ENCODE measurements at regions not wholly inside any gene's neighbourhood (a gene's known extent, or its start where the extent isn't known, plus 50 kb on each side); places are given as distances from the start of the nearest gene placed in this dataset.
A peak's percentile ranks its signal among the peaks of the same experiment; 100 is the strongest.

DNA sequence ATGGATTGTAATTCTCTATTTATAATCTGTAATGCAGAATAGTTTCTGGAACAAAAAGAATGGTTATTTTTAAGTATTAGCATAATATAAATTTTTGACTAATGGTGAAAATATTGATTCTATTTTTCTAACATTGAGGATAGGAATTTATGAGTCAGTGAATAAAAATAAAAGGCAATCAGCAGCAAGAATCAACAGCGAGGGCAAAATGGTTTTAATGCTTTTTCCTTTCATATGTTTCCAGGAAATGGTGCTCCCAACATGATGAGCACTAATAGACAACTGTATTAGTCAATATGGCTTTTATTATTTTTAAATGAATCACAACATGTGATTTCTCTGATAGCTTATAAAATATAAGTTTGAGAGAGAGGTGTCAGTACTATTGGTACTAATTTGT lies 90.7 kb upstream of the TFPI start:
- intact Hi-C loops (cut with DNase I) = no loop called here
- Histone ChIP-seq H3K27ac (no peak overlapping the region), H3K36me3 (no peaks in the 10 kb centered on the region), H3K27me3 (no peaks in the 10 kb centered on the region), H3K4me3 (no peak overlapping the region), H3K9me3 (no peaks in the 10 kb centered on the region), H3K4me1 (no peaks in the 10 kb centered on the region)
- ATAC-seq (no peak), DNase-seq (no peak)
- 56 to 72% (median 62%) methylated on average over 1 of the region's 1 CpG for WGBS, 4 donors
- TF ChIP-seq, protein P1, sequence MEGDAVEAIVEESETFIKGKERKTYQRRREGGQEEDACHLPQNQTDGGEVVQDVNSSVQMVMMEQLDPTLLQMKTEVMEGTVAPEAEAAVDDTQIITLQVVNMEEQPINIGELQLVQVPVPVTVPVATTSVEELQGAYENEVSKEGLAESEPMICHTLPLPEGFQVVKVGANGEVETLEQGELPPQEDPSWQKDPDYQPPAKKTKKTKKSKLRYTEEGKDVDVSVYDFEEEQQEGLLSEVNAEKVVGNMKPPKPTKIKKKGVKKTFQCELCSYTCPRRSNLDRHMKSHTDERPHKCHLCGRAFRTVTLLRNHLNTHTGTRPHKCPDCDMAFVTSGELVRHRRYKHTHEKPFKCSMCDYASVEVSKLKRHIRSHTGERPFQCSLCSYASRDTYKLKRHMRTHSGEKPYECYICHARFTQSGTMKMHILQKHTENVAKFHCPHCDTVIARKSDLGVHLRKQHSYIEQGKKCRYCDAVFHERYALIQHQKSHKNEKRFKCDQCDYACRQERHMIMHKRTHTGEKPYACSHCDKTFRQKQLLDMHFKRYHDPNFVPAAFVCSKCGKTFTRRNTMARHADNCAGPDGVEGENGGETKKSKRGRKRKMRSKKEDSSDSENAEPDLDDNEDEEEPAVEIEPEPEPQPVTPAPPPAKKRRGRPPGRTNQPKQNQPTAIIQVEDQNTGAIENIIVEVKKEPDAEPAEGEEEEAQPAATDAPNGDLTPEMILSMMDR (IDR thresholded peaks at IDR 0.05) = no peak

DNA sequence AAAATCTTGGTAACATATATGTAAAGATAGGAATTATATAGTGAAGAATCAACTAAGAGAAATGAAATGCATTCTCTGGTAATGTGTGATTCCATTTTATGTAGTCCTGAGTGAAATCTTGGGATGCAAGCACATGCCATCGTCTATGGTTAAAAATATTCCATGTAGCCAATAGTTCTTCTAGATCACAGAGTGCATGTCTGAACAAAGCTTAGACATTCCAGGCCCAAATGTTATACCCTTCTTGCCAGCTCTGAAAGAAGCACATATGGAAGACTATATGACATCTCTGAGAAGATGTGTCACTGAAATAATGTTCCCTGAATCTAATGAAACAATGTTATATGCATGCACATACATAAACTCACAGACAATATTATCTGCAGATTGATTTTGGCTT lies 92.3 kb upstream of the TFPI start:
- 74 to 85% (median 76%) methylated on average over 1 of the region's 1 CpG for WGBS, 4 donors

DNA sequence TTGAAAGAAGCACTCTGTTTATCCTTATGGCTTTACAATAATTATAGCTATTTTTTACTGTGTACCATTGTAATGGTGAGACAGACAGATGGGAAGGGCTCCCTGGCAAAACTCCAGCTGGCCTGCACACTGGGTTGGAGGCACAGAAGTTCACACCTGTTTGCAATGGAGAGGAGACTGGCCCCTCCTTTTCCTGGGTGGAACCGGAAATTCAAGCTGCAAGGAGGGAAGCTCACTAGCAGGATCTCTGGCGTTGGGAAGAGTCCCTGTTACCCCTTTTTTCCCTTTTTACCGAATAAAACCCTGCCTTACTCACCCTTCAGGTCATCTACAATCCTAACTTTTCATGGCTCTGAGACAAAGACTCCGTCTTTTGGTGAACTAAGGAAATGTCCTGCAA lies 100.3 kb upstream of the TFPI start:
- peak in 2 of 4 donors; percentile 37 to 69 for ATAC-seq
- 51 to 59% (median 53%) methylated on average over 3 to 4 of the region's 4 CpGs for WGBS, 4 donors

More for the DNA sequence above, 92.3 kb upstream of the TFPI start:
- TF ChIP-seq, protein P1 (IDR thresholded peaks at IDR 0.05) = no peak
- no peak for TF ChIP-seq POLR2A (IDR thresholded peaks at IDR 0.05)
- Histone ChIP-seq H3K27me3 (no peaks in the 10 kb centered on the region), H3K4me3 (no peak overlapping the region), H3K36me3 (no peaks in the 10 kb centered on the region), H3K27ac (no peak overlapping the region), H3K9me3 (no peaks in the 10 kb centered on the region), H3K4me1 (no peaks in the 10 kb centered on the region)
- DNase-seq (no peak), ATAC-seq (no peak)
- intact Hi-C loops (cut with DNase I) = no loop called here

DNA sequence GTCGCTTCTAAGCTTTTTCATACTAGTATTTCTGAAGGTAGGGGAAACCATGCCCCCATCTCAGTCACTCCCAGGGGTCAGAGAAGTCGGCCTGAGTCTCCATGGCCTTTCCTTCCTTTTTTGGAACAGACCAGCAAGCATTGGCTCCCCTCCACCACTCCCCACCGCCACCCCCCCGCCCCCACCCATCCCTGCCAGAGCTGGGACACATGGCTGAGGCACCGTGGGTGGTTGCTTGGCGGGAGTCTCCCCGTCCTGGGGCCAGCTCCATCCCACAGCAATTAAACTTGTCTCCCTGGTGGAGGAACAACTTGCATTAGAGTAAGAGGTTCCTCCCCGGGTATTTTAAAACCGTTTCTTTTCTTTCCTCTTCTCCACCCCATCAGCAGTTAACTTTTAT lies 100.8 kb upstream of the TFPI start:
- Histone ChIP-seq H3K4me1 (no peaks in the 10 kb centered on the region), H3K36me3 (no peaks in the 10 kb centered on the region), H3K27me3 (no peaks in the 10 kb centered on the region), H3K9me3 (no peaks in the 10 kb centered on the region), H3K27ac (no peak overlapping the region), H3K4me3 (peak overlapping the region in 1 of 12 donors; percentile 9)
- intact Hi-C loops (cut with DNase I) = no loop called here
- ATAC-seq = peak in 1 of 4 donors; percentile 71
- TF ChIP-seq, protein P1 (IDR thresholded peaks at IDR 0.05) = no peak
- no peak for TF ChIP-seq POLR2A (IDR thresholded peaks at IDR 0.05)
- 53 to 75% (median 72%) methylated on average over 9 of the region's 9 CpGs for WGBS, 4 donors
- peak in 1 of 5 donors; percentile 35 for DNase-seq

More for the DNA sequence above, 100.3 kb upstream of the TFPI start:
- peak in 3 of 5 donors; percentile 30 to 51 (median 44) for DNase-seq
- no peaks in the 10 kb centered on the region for H3K4me1 ChIP-seq
- H3K27me3 ChIP-seq = no peaks in the 10 kb centered on the region
- no peak overlapping the region for H3K27ac ChIP-seq
- H3K9me3 ChIP-seq = no peaks in the 10 kb centered on the region
- TF ChIP-seq, protein P1 (IDR thresholded peaks at IDR 0.05) = no peak
- TF ChIP-seq POLR2A (IDR thresholded peaks at IDR 0.05) = no peak
- intact Hi-C loops (cut with DNase I) = no loop called here
- no peaks in the 10 kb centered on the region for H3K36me3 ChIP-seq
- H3K4me3 ChIP-seq = peak overlapping the region in 1 of 12 donors; percentile 9

Data from heart left ventricle (tissue), 16 donors.